ENCODE measurements at regions not wholly inside any gene's neighbourhood (a gene's known extent, or its start where the extent isn't known, plus 50 kb on each side); places are given as distances from the start of the nearest gene placed in this dataset.
"Not testable (repeated sequence)": the region's sequence is repeated elsewhere in the genome, so short reads cannot be mapped to it uniquely, and the experiment has no call there.

GRCh38 chr7:16942929-16943509 lies 61.2 kb upstream of the AGR3 start:
- no peak overlapping the region for H3K4me3 ChIP-seq (ENCODE audit: control insufficient read depth, low read depth, low read length)
- DNase-seq (ENCODE audit: low read depth), result no peak
- TF ChIP-seq CTCF (IDR thresholded peaks at IDR 0.05; ENCODE audit: control insufficient read depth, insufficient read depth, low read depth, low read length, missing control alignments), result no peak

- TF ChIP-seq CTCF (IDR thresholded peaks at IDR 0.05; ENCODE audit: control insufficient read depth, insufficient read depth, low read depth, low read length, missing control alignments), result no peak
- no peak overlapping the region for H3K4me3 ChIP-seq (ENCODE audit: control insufficient read depth, low read depth, low read length)
- DNase-seq (ENCODE audit: low read depth), result no peak
Measured at GRCh38 chr7:16944936-16945335, 63.2 kb upstream of the AGR3 start.

- TF ChIP-seq CTCF (IDR thresholded peaks at IDR 0.05; ENCODE audit: control insufficient read depth, insufficient read depth, low read depth, low read length, missing control alignments), result no peak
- no peak overlapping the region for H3K4me3 ChIP-seq (ENCODE audit: control insufficient read depth, low read depth, low read length)
- no peak for DNase-seq (ENCODE audit: low read depth)
Measured at GRCh38 chr7:16945372-16945771, 63.6 kb upstream of the AGR3 start.

DNA sequence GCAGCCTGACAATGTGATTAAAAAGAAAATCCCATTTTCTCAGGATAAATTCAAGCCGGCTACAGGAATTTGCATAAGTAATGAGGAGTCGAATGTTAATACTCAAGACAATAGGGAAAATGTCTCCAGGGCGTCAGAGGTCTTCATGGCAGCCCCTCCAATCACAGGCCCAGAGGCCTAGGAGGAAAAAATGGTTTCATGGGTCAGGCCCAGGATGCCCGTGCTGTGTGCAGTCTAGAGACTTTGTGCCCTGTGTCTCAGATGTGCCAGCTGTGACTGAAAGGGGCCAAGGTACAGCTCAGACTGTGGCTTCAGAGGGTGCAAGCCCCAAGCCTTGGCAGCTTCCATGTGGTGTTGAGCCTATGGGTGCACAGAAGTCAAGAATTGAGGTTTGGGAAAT lies 66.3 kb upstream of the AGR3 start:
- not testable (repeated sequence) for DNase-seq (ENCODE audit: low read depth); H3K4me3 ChIP-seq (ENCODE audit: control insufficient read depth, low read depth, low read length)

DNA sequence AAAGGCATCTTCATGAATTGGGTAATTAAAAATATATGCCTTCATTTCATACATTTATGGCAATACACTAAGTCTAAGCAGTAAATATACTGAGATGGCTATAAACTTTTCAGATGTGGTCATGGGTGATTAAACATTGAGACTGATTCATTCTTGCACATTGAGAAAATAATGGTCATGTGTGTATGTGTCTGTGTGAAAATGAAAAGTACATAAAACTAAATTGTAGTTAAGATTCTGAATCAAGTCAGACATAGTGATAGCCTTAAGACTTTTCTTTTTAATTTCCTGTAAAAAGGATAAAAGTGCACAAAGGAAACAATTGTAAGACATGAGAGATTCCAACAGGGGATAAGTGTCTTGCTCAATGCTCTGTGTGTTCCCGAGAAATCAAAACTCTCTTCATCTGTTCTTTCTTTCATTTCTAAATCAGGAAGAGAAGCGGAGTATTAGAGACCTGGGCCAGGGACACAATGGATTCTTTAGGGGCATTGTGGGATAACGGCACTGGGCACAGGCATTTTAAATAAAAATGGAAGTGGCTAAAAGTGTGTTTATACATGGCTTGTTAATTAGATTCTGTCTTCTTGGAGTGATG lies 69.8 kb upstream of the AGR3 start:
- no peak for DNase-seq (ENCODE audit: low read depth)
- TF ChIP-seq CTCF (IDR thresholded peaks at IDR 0.05; ENCODE audit: control insufficient read depth, insufficient read depth, low read depth, low read length, missing control alignments), result no peak
- H3K4me3 ChIP-seq (ENCODE audit: control insufficient read depth, low read depth, low read length), result no peak overlapping the region

DNA sequence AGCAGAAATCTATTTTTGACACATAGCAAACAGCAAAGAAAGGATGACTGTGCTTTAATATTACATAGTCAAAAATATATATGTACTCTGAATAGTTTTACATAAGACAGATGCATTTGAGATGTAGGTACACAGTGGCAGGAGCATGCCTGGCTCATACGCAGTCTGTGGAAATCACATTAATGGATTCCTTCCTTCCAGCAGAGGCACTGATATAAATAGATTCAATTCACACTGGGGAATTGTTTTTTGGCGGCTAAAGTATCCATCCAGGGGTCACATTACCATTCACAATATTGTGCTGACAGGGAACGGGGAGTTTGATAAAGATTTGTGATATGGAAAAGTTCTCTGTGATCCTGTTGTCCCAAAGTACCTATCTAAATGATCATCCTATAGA lies 72.5 kb upstream of the AGR3 start:
- no peak overlapping the region for H3K4me3 ChIP-seq (ENCODE audit: control insufficient read depth, low read depth, low read length)
- DNase-seq (ENCODE audit: low read depth), result no peak
- TF ChIP-seq CTCF (IDR thresholded peaks at IDR 0.05; ENCODE audit: control insufficient read depth, insufficient read depth, low read depth, low read length, missing control alignments), result no peak

GRCh38 chr7:16958724-16959123 lies 76.9 kb upstream of the AGR3 start:
- TF ChIP-seq CTCF (IDR thresholded peaks at IDR 0.05; ENCODE audit: control insufficient read depth, insufficient read depth, low read depth, low read length, missing control alignments), result no peak
- DNase-seq (ENCODE audit: low read depth), result no peak
- H3K4me3 ChIP-seq (ENCODE audit: control insufficient read depth, low read depth, low read length), result no peak overlapping the region
